Caco-2 (cell line): ENCODE measurements at regions not wholly inside any gene's neighbourhood (a gene's known extent, or its start where the extent isn't known, plus 50 kb on each side); places are given as distances from the start of the nearest gene placed in this dataset.

Experiments
- BruUV-seq: library from RNA; stranded (reverse); fragments of 400-500 nt; replicated peaks from 2 replicates; lab custom pipeline; 2021; lab: Mats Ljungman, UMichigan
- CTCF ChIA-PET: fragments of 300-600 bp; sonication (Branson Sonifier 250); formaldehyde crosslinking; loops from one replicate; lab custom pipeline; 2022; ENCODE audit warnings: antibody characterized with exemption; lab: Charles Lee
- POLR2A ChIA-PET: fragments of 300-600 bp; sonication (Branson Sonifier 250); formaldehyde crosslinking; loops from one replicate; lab custom pipeline; 2022; ENCODE audit warnings: antibody characterized with exemption; lab: Charles Lee
- DNase-seq, 2 experiments: peaks; one replicate each; pipeline versions ENCODE4 v3.0.0 to v3.0.0-alpha.2; 2020 to 2022
- H3K27me3 ChIP-seq: replicated peaks from 2 replicates; pipeline ENCODE4 v1.6.0; 2011; ENCODE audit warnings: low read length; ENCODE audit not compliant: control insufficient read depth, insufficient read depth
- H3K36me3 ChIP-seq: 2 replicates; pipeline ENCODE4 v1.5.1; 2011; ENCODE audit warnings: low read length; ENCODE audit not compliant: control insufficient read depth, insufficient read depth
- H3K4me1 ChIP-seq: fragments of 250-450 bp; sonication (Bioruptor Pico); 2 replicates; pipeline ENCODE4 v1.5.1; 2020; ENCODE audit warnings: mild to moderate bottlenecking
- H3K4me3 ChIP-seq: 2 replicates; pipeline ENCODE4 v1.5.1; 2011; ENCODE audit warnings: low read depth, mild to moderate bottlenecking, control low read depth, low read length
- H3K9me3 ChIP-seq: fragments of 250-450 bp; sonication (Bioruptor Pico); 2 replicates; pipeline ENCODE4 v1.5.1; 2020; ENCODE audit warnings: mild to moderate bottlenecking, moderate library complexity
- H3K27ac Mint-ChIP-seq: one replicate; pipeline ENCODE4 v1.8.0; 2022; ENCODE audit warnings: mixed read lengths; ENCODE audit not compliant: unreplicated experiment
- H3K27me3 Mint-ChIP-seq: one replicate; pipeline ENCODE4 v1.8.0; 2022; ENCODE audit warnings: mixed read lengths; ENCODE audit not compliant: insufficient read depth, unreplicated experiment
- H3K36me3 Mint-ChIP-seq: one replicate; pipeline ENCODE4 v1.8.0; 2022; ENCODE audit warnings: mild to moderate bottlenecking, mixed read lengths; ENCODE audit not compliant: insufficient read depth, unreplicated experiment
- H3K4me1 Mint-ChIP-seq: one replicate; pipeline ENCODE4 v1.8.0; 2022; ENCODE audit warnings: low read depth, mixed read lengths; ENCODE audit not compliant: unreplicated experiment
- H3K4me3 Mint-ChIP-seq: one replicate; pipeline ENCODE4 v1.8.0; 2022; ENCODE audit warnings: mild to moderate bottlenecking, moderate library complexity, mixed read lengths; ENCODE audit not compliant: unreplicated experiment
- H3K9me3 Mint-ChIP-seq: one replicate; pipeline ENCODE4 v1.8.0; 2022; ENCODE audit warnings: mixed read lengths; ENCODE audit not compliant: unreplicated experiment
- intact Hi-C: fragments of 100-400 bp; cut with micrococcal nuclease; formaldehyde crosslinking; loops from one replicate; pipeline ENCODE4 v1.10.0; 2022; ENCODE audit not compliant: unreplicated experiment
- TF ChIP-seq, protein P1 (sequence below), 2 experiments: fragments of 200-600 bp in 1 of 2; IDR thresholded peaks; 1 replicate in 1 of 2; 2 replicates in 1 of 2; pipeline versions ENCODE4 v1.5.1 to v1.8.0; 2011 to 2022; ENCODE audit warnings: antibody characterized with exemption in 1 of 2, control low read depth in 1 of 2, inconsistent platforms in 1 of 2, low read depth in 1 of 2, low read length in 1 of 2, mild to moderate bottlenecking in 1 of 2, moderate library complexity in 1 of 2; ENCODE audit not compliant: insufficient read depth in 1 of 2, severe bottlenecking in 1 of 2, unreplicated experiment in 1 of 2

DNA sequence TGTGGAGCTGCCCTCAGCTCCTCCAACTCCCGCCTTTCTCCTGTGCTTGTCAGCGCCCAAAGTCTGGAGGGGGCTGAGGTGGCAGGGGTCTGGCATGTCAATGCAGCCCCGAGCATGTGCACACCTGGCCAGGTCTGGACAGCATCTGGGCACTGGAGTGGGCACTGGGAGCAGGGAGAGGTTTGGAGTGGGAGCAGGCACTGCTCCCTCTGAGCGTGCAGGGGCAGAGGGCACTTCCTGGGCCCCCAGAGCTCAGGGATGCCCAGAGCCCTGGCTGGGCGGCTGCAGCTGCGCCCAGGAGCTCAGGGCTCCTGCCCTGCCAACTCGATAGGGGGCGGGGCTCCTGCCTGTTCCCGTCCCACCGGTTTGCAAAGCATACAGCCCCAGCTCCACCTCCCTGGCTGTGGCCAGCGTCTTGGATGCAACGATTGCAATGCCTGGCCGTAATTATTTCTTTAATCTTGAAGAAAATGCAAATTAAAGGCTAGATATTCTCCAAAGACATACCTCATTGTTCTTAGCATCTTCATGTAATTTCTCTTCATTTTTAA lies 57.4 kb upstream of the LDAH start:
- Mint-ChIP-seq H3K4me3 (no peak overlapping the region), H3K27me3 (peaks cover 5% of the 10 kb centered on the region), H3K4me1 (no peaks in the 10 kb centered on the region), H3K9me3 (peaks cover 21% of the 10 kb centered on the region), H3K27ac (no peak overlapping the region), H3K36me3 (no peaks in the 10 kb centered on the region)
- TF ChIP-seq, protein P1, sequence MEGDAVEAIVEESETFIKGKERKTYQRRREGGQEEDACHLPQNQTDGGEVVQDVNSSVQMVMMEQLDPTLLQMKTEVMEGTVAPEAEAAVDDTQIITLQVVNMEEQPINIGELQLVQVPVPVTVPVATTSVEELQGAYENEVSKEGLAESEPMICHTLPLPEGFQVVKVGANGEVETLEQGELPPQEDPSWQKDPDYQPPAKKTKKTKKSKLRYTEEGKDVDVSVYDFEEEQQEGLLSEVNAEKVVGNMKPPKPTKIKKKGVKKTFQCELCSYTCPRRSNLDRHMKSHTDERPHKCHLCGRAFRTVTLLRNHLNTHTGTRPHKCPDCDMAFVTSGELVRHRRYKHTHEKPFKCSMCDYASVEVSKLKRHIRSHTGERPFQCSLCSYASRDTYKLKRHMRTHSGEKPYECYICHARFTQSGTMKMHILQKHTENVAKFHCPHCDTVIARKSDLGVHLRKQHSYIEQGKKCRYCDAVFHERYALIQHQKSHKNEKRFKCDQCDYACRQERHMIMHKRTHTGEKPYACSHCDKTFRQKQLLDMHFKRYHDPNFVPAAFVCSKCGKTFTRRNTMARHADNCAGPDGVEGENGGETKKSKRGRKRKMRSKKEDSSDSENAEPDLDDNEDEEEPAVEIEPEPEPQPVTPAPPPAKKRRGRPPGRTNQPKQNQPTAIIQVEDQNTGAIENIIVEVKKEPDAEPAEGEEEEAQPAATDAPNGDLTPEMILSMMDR (IDR thresholded peaks at IDR 0.05; ENCODE audit: insufficient read depth in 1 of 2, low read depth in 1 of 2, low read length in 1 of 2, severe bottlenecking in 1 of 2, unreplicated experiment in 1 of 2): no peak
- Histone ChIP-seq H3K4me3 (no peak overlapping the region), H3K36me3 (no peaks in the 10 kb centered on the region), H3K4me1 (no peaks in the 10 kb centered on the region), H3K9me3 (peaks cover 12% of the 10 kb centered on the region), H3K27me3 (no peaks in the 10 kb centered on the region)
- no TSS peak for BruUV-seq
- DNase-seq: peak in 1 of 2 experiments; percentile 10
- ChIA-PET CTCF (no interaction called here), POLR2A (no interaction called here)
- intact Hi-C loops: no loop called here

- Mint-ChIP-seq H3K9me3 (peaks cover 10% of the 10 kb centered on the region), H3K27ac (no peak overlapping the region), H3K36me3 (no peaks in the 10 kb centered on the region), H3K27me3 (peaks cover 9% of the 10 kb centered on the region), H3K4me3 (no peak overlapping the region), H3K4me1 (no peaks in the 10 kb centered on the region)
- DNase-seq: no peak
- H3K4me3 ChIP-seq: no peak overlapping the region
- intact Hi-C loops: no loop called here
- H3K4me1 ChIP-seq: no peaks in the 10 kb centered on the region
- ChIA-PET CTCF (no interaction called here), POLR2A (no interaction called here)
- no TSS peak for BruUV-seq
- H3K36me3 ChIP-seq: no peaks in the 10 kb centered on the region
- H3K9me3 ChIP-seq: peaks cover 8% of the 10 kb centered on the region
- TF ChIP-seq, protein P1 (IDR thresholded peaks at IDR 0.05; ENCODE audit: insufficient read depth in 1 of 2, low read depth in 1 of 2, low read length in 1 of 2, severe bottlenecking in 1 of 2, unreplicated experiment in 1 of 2): no peak
- no peaks in the 10 kb centered on the region for H3K27me3 ChIP-seq
Observed at GRCh38 chr2:20879221-20879620, 56.3 kb upstream of the LDAH start.

GRCh38 chr2:20877960-20878359 lies 55.1 kb upstream of the LDAH start:
- intact Hi-C loops: no loop called here
- Mint-ChIP-seq H3K36me3 (no peaks in the 10 kb centered on the region), H3K9me3 (peaks cover 10% of the 10 kb centered on the region), H3K27ac (no peak overlapping the region), H3K4me3 (no peak overlapping the region), H3K4me1 (no peaks in the 10 kb centered on the region), H3K27me3 (peaks cover 7% of the 10 kb centered on the region)
- ChIA-PET CTCF (no interaction called here), POLR2A (no interaction called here)
- BruUV-seq: no TSS peak
- TF ChIP-seq, protein P1 (IDR thresholded peaks at IDR 0.05; ENCODE audit: insufficient read depth in 1 of 2, low read depth in 1 of 2, low read length in 1 of 2, severe bottlenecking in 1 of 2, unreplicated experiment in 1 of 2): no peak
- H3K4me3 ChIP-seq: no peak overlapping the region
- no peak for DNase-seq
- no peaks in the 10 kb centered on the region for H3K36me3 ChIP-seq
- H3K9me3 ChIP-seq: peaks cover 8% of the 10 kb centered on the region
- H3K27me3 ChIP-seq: no peaks in the 10 kb centered on the region
- H3K4me1 ChIP-seq: no peaks in the 10 kb centered on the region
